Central memory CD8-positive, alpha-beta T cell (primary cell): ENCODE measurements at regions not wholly inside any gene's neighbourhood (a gene's known extent, or its start where the extent isn't known, plus 50 kb on each side); places are given as distances from the start of the nearest gene placed in this dataset.
"Not testable (repeated sequence)": the region's sequence is repeated elsewhere in the genome, so short reads cannot be mapped to it uniquely, and the experiment has no call there.

Experiments
- ATAC-seq: fragments of 150-1000 bp; cut with Tn5 transposase; replicated peaks from 2 replicates; pipeline ENCODE4 v1.10.0; 2022; ENCODE audit warnings: mild to moderate bottlenecking, moderate FRiP score, moderate number of reproducible peaks; ENCODE audit not compliant: poor library complexity, severe bottlenecking; ENCODE audit errors: extremely low read depth
- DNase-seq, 2 donors: peaks; one replicate each; pipeline ENCODE4 v3.0.0; 2021; ENCODE audit warnings: low spot score in 2 of 2
- H3K27ac Mint-ChIP-seq: one replicate; pipeline ENCODE4 v1.8.0; 2022; ENCODE audit warnings: low read depth, mild to moderate bottlenecking, moderate library complexity, mixed read lengths
- H3K27me3 Mint-ChIP-seq: one replicate; pipeline ENCODE4 v1.8.0; 2022; ENCODE audit warnings: mixed read lengths
- H3K36me3 Mint-ChIP-seq: one replicate; pipeline ENCODE4 v1.8.0; 2022; ENCODE audit warnings: mild to moderate bottlenecking, moderate library complexity, mixed read lengths; ENCODE audit not compliant: insufficient read depth
- H3K4me1 Mint-ChIP-seq: one replicate; pipeline ENCODE4 v1.8.0; 2022; ENCODE audit warnings: mixed read lengths
- H3K4me3 Mint-ChIP-seq: one replicate; pipeline ENCODE4 v1.8.0; 2022; ENCODE audit warnings: mild to moderate bottlenecking, moderate library complexity, mixed read lengths
- H3K9me3 Mint-ChIP-seq: one replicate; pipeline ENCODE4 v1.8.0; 2022; ENCODE audit warnings: mixed read lengths

GRCh38 chr5:91754990-91755389 lies 371.9 kb upstream of the ARRDC3 start:
- H3K27ac Mint-ChIP-seq: no peak overlapping the region
- H3K36me3 Mint-ChIP-seq: no peaks in the 10 kb centered on the region
- H3K9me3 Mint-ChIP-seq: peaks cover 21% of the 10 kb centered on the region
- no peak overlapping the region for H3K4me3 Mint-ChIP-seq
- no peaks in the 10 kb centered on the region for H3K4me1 Mint-ChIP-seq
- DNase-seq (no peak), ATAC-seq (no peak)
- no peaks in the 10 kb centered on the region for H3K27me3 Mint-ChIP-seq

GRCh38 chr5:91744470-91744869 lies 361.4 kb upstream of the ARRDC3 start:
- not testable (repeated sequence) for H3K4me1 Mint-ChIP-seq, ATAC-seq, H3K27me3 Mint-ChIP-seq, H3K4me3 Mint-ChIP-seq, DNase-seq, H3K27ac Mint-ChIP-seq, H3K36me3 Mint-ChIP-seq
- peaks cover 30% of the 10 kb centered on the region for H3K9me3 Mint-ChIP-seq

- Mint-ChIP-seq H3K36me3 (no peaks in the 10 kb centered on the region), H3K27me3 (no peaks in the 10 kb centered on the region), H3K4me1 (no peaks in the 10 kb centered on the region), H3K4me3 (no peak overlapping the region), H3K9me3 (peaks cover 20% of the 10 kb centered on the region), H3K27ac (no peak overlapping the region)
- DNase-seq (no peak), ATAC-seq (no peak)
Measured at GRCh38 chr5:91742550-91742949, 359.4 kb upstream of the ARRDC3 start.

GRCh38 chr5:91741764-91742505 lies 358.8 kb upstream of the ARRDC3 start:
- H3K27ac Mint-ChIP-seq: no peak overlapping the region
- peaks cover 18% of the 10 kb centered on the region for H3K9me3 Mint-ChIP-seq
- H3K36me3 Mint-ChIP-seq: no peaks in the 10 kb centered on the region
- DNase-seq: no peak
- no peaks in the 10 kb centered on the region for H3K27me3 Mint-ChIP-seq
- H3K4me1 Mint-ChIP-seq: no peaks in the 10 kb centered on the region
- ATAC-seq: no peak
- no peak overlapping the region for H3K4me3 Mint-ChIP-seq

- H3K36me3 Mint-ChIP-seq: no peaks in the 10 kb centered on the region
- H3K4me3 Mint-ChIP-seq: no peak overlapping the region
- no peak for ATAC-seq
- no peaks in the 10 kb centered on the region for H3K27me3 Mint-ChIP-seq
- H3K4me1 Mint-ChIP-seq: no peaks in the 10 kb centered on the region
- peaks cover 17% of the 10 kb centered on the region for H3K9me3 Mint-ChIP-seq
- no peak for DNase-seq
- no peak overlapping the region for H3K27ac Mint-ChIP-seq
Measured at GRCh38 chr5:91730026-91730425, 346.9 kb upstream of the ARRDC3 start.

- no peak for ATAC-seq
- no peaks in the 10 kb centered on the region for H3K27me3 Mint-ChIP-seq
- no peak for DNase-seq
- H3K4me1 Mint-ChIP-seq: no peaks in the 10 kb centered on the region
- no peaks in the 10 kb centered on the region for H3K36me3 Mint-ChIP-seq
- peaks cover 16% of the 10 kb centered on the region for H3K9me3 Mint-ChIP-seq
- H3K4me3 Mint-ChIP-seq: no peak overlapping the region
- no peak overlapping the region for H3K27ac Mint-ChIP-seq
Measured at GRCh38 chr5:91727463-91727862, 344.3 kb upstream of the ARRDC3 start.

- Mint-ChIP-seq H3K4me3 (no peak overlapping the region), H3K4me1 (no peaks in the 10 kb centered on the region), H3K27ac (no peak overlapping the region), H3K36me3 (no peaks in the 10 kb centered on the region), H3K27me3 (no peaks in the 10 kb centered on the region), H3K9me3 (peaks cover 11% of the 10 kb centered on the region)
- ATAC-seq: no peak
- DNase-seq: no peak
Measured at GRCh38 chr5:91722736-91723467, 339.8 kb upstream of the ARRDC3 start.

- Mint-ChIP-seq H3K4me1 (no peaks in the 10 kb centered on the region), H3K27me3 (no peaks in the 10 kb centered on the region), H3K9me3 (peaks cover 5% of the 10 kb centered on the region), H3K27ac (no peak overlapping the region), H3K36me3 (no peaks in the 10 kb centered on the region), H3K4me3 (no peak overlapping the region)
- no peak for ATAC-seq
- DNase-seq: no peak
Measured at GRCh38 chr5:91712718-91713117, 329.6 kb upstream of the ARRDC3 start.

- peaks cover 15% of the 10 kb centered on the region for H3K9me3 Mint-ChIP-seq
- H3K27ac Mint-ChIP-seq: no peak overlapping the region
- no peak overlapping the region for H3K4me3 Mint-ChIP-seq
- DNase-seq (no peak), ATAC-seq (no peak)
- H3K4me1 Mint-ChIP-seq: no peaks in the 10 kb centered on the region
- peaks cover 2% of the 10 kb centered on the region for H3K36me3 Mint-ChIP-seq
- H3K27me3 Mint-ChIP-seq: no peaks in the 10 kb centered on the region
Measured at GRCh38 chr5:91707521-91707841, 324.4 kb upstream of the ARRDC3 start.

GRCh38 chr5:91706785-91707520 lies 323.8 kb upstream of the ARRDC3 start:
- DNase-seq: no peak
- H3K4me1 Mint-ChIP-seq: no peaks in the 10 kb centered on the region
- ATAC-seq: no peak
- H3K27ac Mint-ChIP-seq: no peak overlapping the region
- peaks cover 2% of the 10 kb centered on the region for H3K36me3 Mint-ChIP-seq
- peaks cover 15% of the 10 kb centered on the region for H3K9me3 Mint-ChIP-seq
- no peaks in the 10 kb centered on the region for H3K27me3 Mint-ChIP-seq
- H3K4me3 Mint-ChIP-seq: no peak overlapping the region

GRCh38 chr5:91703128-91703527 lies 320.0 kb upstream of the ARRDC3 start:
- ATAC-seq (no peak), DNase-seq (no peak)
- no peaks in the 10 kb centered on the region for H3K27me3 Mint-ChIP-seq
- H3K9me3 Mint-ChIP-seq: peaks cover 29% of the 10 kb centered on the region
- no peak overlapping the region for H3K4me3 Mint-ChIP-seq
- no peak overlapping the region for H3K27ac Mint-ChIP-seq
- H3K36me3 Mint-ChIP-seq: peaks cover 2% of the 10 kb centered on the region
- no peaks in the 10 kb centered on the region for H3K4me1 Mint-ChIP-seq

- Mint-ChIP-seq H3K27ac (no peak overlapping the region), H3K4me3 (no peak overlapping the region), H3K4me1 (no peaks in the 10 kb centered on the region), H3K27me3 (no peaks in the 10 kb centered on the region), H3K9me3 (peaks cover 38% of the 10 kb centered on the region), H3K36me3 (no peaks in the 10 kb centered on the region)
- DNase-seq: no peak
- no peak for ATAC-seq
Measured at GRCh38 chr5:91699429-91699828, 316.3 kb upstream of the ARRDC3 start.

- no peaks in the 10 kb centered on the region for H3K36me3 Mint-ChIP-seq
Measured at GRCh38 chr5:91691592-91691991, 308.5 kb upstream of the ARRDC3 start.

More at GRCh38 chr5:91691592-91691991, 308.5 kb upstream of the ARRDC3 start:
- Mint-ChIP-seq H3K4me1 (no peaks in the 10 kb centered on the region), H3K27me3 (no peaks in the 10 kb centered on the region), H3K9me3 (peaks cover 23% of the 10 kb centered on the region), H3K4me3 (no peak overlapping the region), H3K27ac (no peak overlapping the region)
- DNase-seq: no peak
- ATAC-seq: no peak
